ENCODE measurements at regions not wholly inside any gene's neighbourhood (a gene's known extent, or its start where the extent isn't known, plus 50 kb on each side); places are given as distances from the start of the nearest gene placed in this dataset.
"Not testable (repeated sequence)": the region's sequence is repeated elsewhere in the genome, so short reads cannot be mapped to it uniquely, and the experiment has no call there.

GRCh38 chr7:55698607-55699449, 126.5 kb upstream of the VOPP1 start (continued):
- 0 out of 2 replicates have a peak, but pooled peaks have one; percentile 44 for TF ChIP-seq MYNN (CRISPR knock-in tag; IDR thresholded peaks at IDR 0.05; ENCODE audit: low read depth)
- not testable (repeated sequence) for TF ChIP-seq FOXA1 (IDR thresholded peaks at IDR 0.05)
- TF ChIP-seq FOXA1 (CRISPR knock-in tag; IDR thresholded peaks at IDR 0.05) = peak; percentile 89
- peak; percentile 75; the same call in 1 of the 2 replicates for TF ChIP-seq KDM6A (CRISPR knock-in tag; IDR thresholded peaks at IDR 0.05; ENCODE audit: low read depth)
- TF ChIP-seq ZMYM2 (CRISPR knock-in tag; IDR thresholded peaks at IDR 0.05) = peak; percentile 65
- TF ChIP-seq AKAP8 (CRISPR knock-in tag; IDR thresholded peaks at IDR 0.05) = 0 out of 2 replicates have a peak, but pooled peaks have one; percentile 47
- TF ChIP-seq ZNF124 (CRISPR knock-in tag; IDR thresholded peaks at IDR 0.05) = peak; percentile 74; the same call in 1 of the 2 replicates
- peak; percentile 46; the same call in 1 of the 2 replicates for TF ChIP-seq ZBTB20 (CRISPR knock-in tag; IDR thresholded peaks at IDR 0.05; ENCODE audit: borderline replicate concordance, low read depth)
- TF ChIP-seq ZNF580 (CRISPR knock-in tag; IDR thresholded peaks at IDR 0.05; ENCODE audit: borderline replicate concordance, low read depth) = peak; percentile 92; the same call in 1 of the 2 replicates
- TF ChIP-seq HNF4A (CRISPR knock-in tag; IDR thresholded peaks at IDR 0.05) = peak; percentile 17; the same call in 1 of the 2 replicates
- TF ChIP-seq PHF21A (CRISPR knock-in tag; IDR thresholded peaks at IDR 0.05) = peak; percentile 68; the same call in 1 of the 2 replicates
- peak; percentile 68 for TF ChIP-seq ZNF350 (CRISPR knock-in tag; IDR thresholded peaks at IDR 0.05; ENCODE audit: borderline replicate concordance, low read depth)
- TF ChIP-seq PATZ1 (CRISPR knock-in tag; IDR thresholded peaks at IDR 0.05) = peak; percentile 83
- TF ChIP-seq, protein P1, sequence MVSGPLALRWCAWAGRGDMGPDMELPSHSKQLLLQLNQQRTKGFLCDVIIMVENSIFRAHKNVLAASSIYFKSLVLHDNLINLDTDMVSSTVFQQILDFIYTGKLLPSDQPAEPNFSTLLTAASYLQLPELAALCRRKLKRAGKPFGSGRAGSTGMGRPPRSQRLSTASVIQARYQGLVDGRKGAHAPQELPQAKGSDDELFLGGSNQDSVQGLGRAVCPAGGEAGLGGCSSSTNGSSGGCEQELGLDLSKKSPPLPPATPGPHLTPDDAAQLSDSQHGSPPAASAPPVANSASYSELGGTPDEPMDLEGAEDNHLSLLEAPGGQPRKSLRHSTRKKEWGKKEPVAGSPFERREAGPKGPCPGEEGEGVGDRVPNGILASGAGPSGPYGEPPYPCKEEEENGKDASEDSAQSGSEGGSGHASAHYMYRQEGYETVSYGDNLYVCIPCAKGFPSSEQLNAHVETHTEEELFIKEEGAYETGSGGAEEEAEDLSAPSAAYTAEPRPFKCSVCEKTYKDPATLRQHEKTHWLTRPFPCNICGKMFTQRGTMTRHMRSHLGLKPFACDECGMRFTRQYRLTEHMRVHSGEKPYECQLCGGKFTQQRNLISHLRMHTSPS (CRISPR knock-in tag; IDR thresholded peaks at IDR 0.05; ENCODE audit: low read depth) = peak; percentile 27; the same call in 1 of the 2 replicates
- TF ChIP-seq ZMYM3 (CRISPR knock-in tag; IDR thresholded peaks at IDR 0.05) = peak; percentile 71; the same call in 1 of the 2 replicates
- peak; percentile 46; the same call in 1 of the 2 replicates for TF ChIP-seq CEBPB (IDR thresholded peaks at IDR 0.05; ENCODE audit: borderline replicate concordance, low read depth, low read length)
- TF ChIP-seq ARID5B (CRISPR knock-in tag; IDR thresholded peaks at IDR 0.05) = peak; percentile 90
- TF ChIP-seq, protein P2, sequence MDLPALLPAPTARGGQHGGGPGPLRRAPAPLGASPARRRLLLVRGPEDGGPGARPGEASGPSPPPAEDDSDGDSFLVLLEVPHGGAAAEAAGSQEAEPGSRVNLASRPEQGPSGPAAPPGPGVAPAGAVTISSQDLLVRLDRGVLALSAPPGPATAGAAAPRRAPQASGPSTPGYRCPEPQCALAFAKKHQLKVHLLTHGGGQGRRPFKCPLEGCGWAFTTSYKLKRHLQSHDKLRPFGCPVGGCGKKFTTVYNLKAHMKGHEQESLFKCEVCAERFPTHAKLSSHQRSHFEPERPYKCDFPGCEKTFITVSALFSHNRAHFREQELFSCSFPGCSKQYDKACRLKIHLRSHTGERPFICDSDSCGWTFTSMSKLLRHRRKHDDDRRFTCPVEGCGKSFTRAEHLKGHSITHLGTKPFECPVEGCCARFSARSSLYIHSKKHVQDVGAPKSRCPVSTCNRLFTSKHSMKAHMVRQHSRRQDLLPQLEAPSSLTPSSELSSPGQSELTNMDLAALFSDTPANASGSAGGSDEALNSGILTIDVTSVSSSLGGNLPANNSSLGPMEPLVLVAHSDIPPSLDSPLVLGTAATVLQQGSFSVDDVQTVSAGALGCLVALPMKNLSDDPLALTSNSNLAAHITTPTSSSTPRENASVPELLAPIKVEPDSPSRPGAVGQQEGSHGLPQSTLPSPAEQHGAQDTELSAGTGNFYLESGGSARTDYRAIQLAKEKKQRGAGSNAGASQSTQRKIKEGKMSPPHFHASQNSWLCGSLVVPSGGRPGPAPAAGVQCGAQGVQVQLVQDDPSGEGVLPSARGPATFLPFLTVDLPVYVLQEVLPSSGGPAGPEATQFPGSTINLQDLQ (CRISPR knock-in tag; IDR thresholded peaks at IDR 0.05) = peak; percentile 67; the same call in 1 of the 2 replicates
